Neuronal stem cell (in vitro differentiated cells): ENCODE measurements at regions not wholly inside any gene's neighbourhood (a gene's known extent, or its start where the extent isn't known, plus 50 kb on each side); places are given as distances from the start of the nearest gene placed in this dataset.

Source experiments
- DNase-seq: peaks from one replicate; pipeline ENCODE4 v3.0.0-alpha.2; 2013; ENCODE audit warnings: low spot score
- H2AFZ ChIP-seq: one replicate; pipeline ENCODE4 v1.6.1; 2013; ENCODE audit warnings: mild to moderate bottlenecking, low read length, inconsistent platforms
- H2AK5ac ChIP-seq: 2 replicates; pipeline ENCODE4 v1.6.1; 2013; ENCODE audit warnings: low read depth, mild to moderate bottlenecking, inconsistent platforms, low read length, moderate library complexity, mixed read lengths
- H2BK120ac ChIP-seq: 2 replicates; pipeline ENCODE4 v1.6.1; 2013; ENCODE audit warnings: low read depth, mild to moderate bottlenecking, inconsistent platforms, low read length, moderate library complexity, mixed read lengths
- H2BK12ac ChIP-seq: one replicate; pipeline ENCODE4 v1.6.1; 2013; ENCODE audit warnings: low read length, inconsistent platforms
- H2BK15ac ChIP-seq: 2 replicates; pipeline ENCODE4 v1.6.1; 2013; ENCODE audit warnings: mild to moderate bottlenecking, low read length, inconsistent platforms, mixed read lengths
- H2BK5ac ChIP-seq: one replicate; pipeline ENCODE4 v1.6.1; 2013; ENCODE audit warnings: inconsistent platforms, mild to moderate bottlenecking, low read length, moderate library complexity
- H3K14ac ChIP-seq: one replicate; pipeline ENCODE4 v1.6.1; 2013; ENCODE audit warnings: low read length, inconsistent platforms
- H3K18ac ChIP-seq: 2 replicates; pipeline ENCODE4 v1.6.1; 2013; ENCODE audit warnings: low read length, inconsistent platforms
- H3K23ac ChIP-seq: 2 replicates; pipeline ENCODE4 v1.6.1; 2013; ENCODE audit warnings: low read depth, mild to moderate bottlenecking, mixed read lengths, low read length, inconsistent platforms; ENCODE audit not compliant: poor library complexity
- H3K27ac ChIP-seq: replicated peaks from 3 replicates; pipeline ENCODE4 v1.5.1; 2013; ENCODE audit warnings: low read length, inconsistent platforms
- H3K27me3 ChIP-seq, 3 experiments: 2 replicates each; pipeline ENCODE4 v1.6.1; 2013; ENCODE audit warnings: low read length in 3 of 3, mild to moderate bottlenecking in 2 of 3, inconsistent platforms in 1 of 3, low read depth in 1 of 3, mixed read lengths in 1 of 3, moderate library complexity in 1 of 3; ENCODE audit not compliant: control insufficient read depth in 3 of 3, insufficient read depth in 3 of 3
- H3K36me3 ChIP-seq, 2 donors: replicated peaks in 1 of 2; 2 replicates each; pipeline ENCODE4 v1.6.1; 2013; ENCODE audit warnings: low read length in 2 of 2; ENCODE audit not compliant: control insufficient read depth in 2 of 2, insufficient read depth in 2 of 2
- H3K4ac ChIP-seq: 2 replicates; pipeline ENCODE4 v1.6.1; 2013; ENCODE audit warnings: inconsistent platforms, mild to moderate bottlenecking, low read length, moderate library complexity
- H3K4me1 ChIP-seq, 2 donors: 1 replicate in 1 of 2; 2 replicates in 1 of 2; pipeline ENCODE4 v1.6.1; 2013; ENCODE audit warnings: low read length in 2 of 2, low read depth in 1 of 2; ENCODE audit not compliant: control insufficient read depth in 2 of 2, insufficient read depth in 1 of 2
- H3K4me2 ChIP-seq: one replicate; pipeline ENCODE4 v1.6.1; 2013; ENCODE audit warnings: mild to moderate bottlenecking, low read length, inconsistent platforms; ENCODE audit not compliant: insufficient read depth, poor library complexity, severe bottlenecking
- H3K4me3 ChIP-seq, 2 donors: 2 replicates each; pipeline ENCODE4 v1.5.1; 2013; ENCODE audit warnings: low read length in 2 of 2, mild to moderate bottlenecking in 2 of 2, inconsistent platforms in 1 of 2, moderate library complexity in 1 of 2
- H3K79me1 ChIP-seq: one replicate; pipeline ENCODE4 v1.6.1; 2013; ENCODE audit warnings: low read depth, mild to moderate bottlenecking, inconsistent platforms, low read length, moderate library complexity
- H3K9ac ChIP-seq: one replicate; pipeline ENCODE4 v1.6.1; 2013; ENCODE audit warnings: mild to moderate bottlenecking, low read depth, low read length, inconsistent platforms; ENCODE audit not compliant: poor library complexity
- H3K9me3 ChIP-seq, 2 donors: replicated peaks in 1 of 2; 2 replicates each; pipeline versions ENCODE3 to v1.6.1; 2013; ENCODE audit warnings: low read length in 2 of 2, mild to moderate bottlenecking in 2 of 2, inconsistent platforms in 1 of 2, low read depth in 1 of 2, mixed read lengths in 1 of 2, moderate library complexity in 1 of 2; ENCODE audit not compliant: control insufficient read depth in 2 of 2, insufficient read depth in 1 of 2
- H4K8ac ChIP-seq: one replicate; pipeline ENCODE4 v1.6.1; 2013; ENCODE audit warnings: low read depth, mild to moderate bottlenecking, inconsistent platforms, low read length, moderate library complexity
- H4K91ac ChIP-seq: one replicate; pipeline ENCODE4 v1.6.1; 2013; ENCODE audit warnings: low read length, low read depth, mild to moderate bottlenecking, inconsistent platforms; ENCODE audit not compliant: poor library complexity
- WGBS, 2 donors: extraction: QIAGEN DNeasy Blood & Tissue Kit; methylation state at CpG; one replicate each; pipeline ENCODE4 v1.1.7; 2013; ENCODE audit warnings: missing lambda C conversion rate in 2 of 2, mixed read lengths in 1 of 2; ENCODE audit not compliant: insufficient read length in 2 of 2, insufficient replicate concordance in 1 of 2; ENCODE audit errors: extremely low coverage in 2 of 2; 5-methylcytosine and 5-hydroxymethylcytosine counted together

GRCh38 chr12:46110223-46110611, 119.8 kb upstream of the SCAF11 start:
- H3K23ac ChIP-seq = no peak overlapping the region
- peaks cover 0 to 3% of the 10 kb centered on the region in 2 donors for H3K4me1 ChIP-seq
- no peaks in the 10 kb centered on the region for H3K79me1 ChIP-seq
- no peak overlapping the region for H2BK120ac ChIP-seq
- H3K9me3 ChIP-seq = peaks cover 0 to 3% of the 10 kb centered on the region in 2 donors
- no peaks in the 10 kb centered on the region for H3K36me3 ChIP-seq
- H3K14ac ChIP-seq = no peak overlapping the region
- H2BK5ac ChIP-seq = no peak overlapping the region
- no peak overlapping the region for H3K4me2 ChIP-seq
- H3K18ac ChIP-seq = no peak overlapping the region
- no peak for DNase-seq
- H2BK12ac ChIP-seq = no peak overlapping the region
- H2AK5ac ChIP-seq = no peak overlapping the region
- WGBS, 2 donors = no CpG with 5 or more reads among the region's 1 CpG
- H3K9ac ChIP-seq = no peak overlapping the region
- no peak overlapping the region for H3K27ac ChIP-seq
- no peaks in the 10 kb centered on the region for H3K27me3 ChIP-seq
- no peak overlapping the region for H2AFZ ChIP-seq
- H4K8ac ChIP-seq = no peak overlapping the region
- no peak overlapping the region for H2BK15ac ChIP-seq
- no peak overlapping the region for H4K91ac ChIP-seq
- H3K4me3 ChIP-seq = no peak overlapping the region
- H3K4ac ChIP-seq = no peak overlapping the region

DNA sequence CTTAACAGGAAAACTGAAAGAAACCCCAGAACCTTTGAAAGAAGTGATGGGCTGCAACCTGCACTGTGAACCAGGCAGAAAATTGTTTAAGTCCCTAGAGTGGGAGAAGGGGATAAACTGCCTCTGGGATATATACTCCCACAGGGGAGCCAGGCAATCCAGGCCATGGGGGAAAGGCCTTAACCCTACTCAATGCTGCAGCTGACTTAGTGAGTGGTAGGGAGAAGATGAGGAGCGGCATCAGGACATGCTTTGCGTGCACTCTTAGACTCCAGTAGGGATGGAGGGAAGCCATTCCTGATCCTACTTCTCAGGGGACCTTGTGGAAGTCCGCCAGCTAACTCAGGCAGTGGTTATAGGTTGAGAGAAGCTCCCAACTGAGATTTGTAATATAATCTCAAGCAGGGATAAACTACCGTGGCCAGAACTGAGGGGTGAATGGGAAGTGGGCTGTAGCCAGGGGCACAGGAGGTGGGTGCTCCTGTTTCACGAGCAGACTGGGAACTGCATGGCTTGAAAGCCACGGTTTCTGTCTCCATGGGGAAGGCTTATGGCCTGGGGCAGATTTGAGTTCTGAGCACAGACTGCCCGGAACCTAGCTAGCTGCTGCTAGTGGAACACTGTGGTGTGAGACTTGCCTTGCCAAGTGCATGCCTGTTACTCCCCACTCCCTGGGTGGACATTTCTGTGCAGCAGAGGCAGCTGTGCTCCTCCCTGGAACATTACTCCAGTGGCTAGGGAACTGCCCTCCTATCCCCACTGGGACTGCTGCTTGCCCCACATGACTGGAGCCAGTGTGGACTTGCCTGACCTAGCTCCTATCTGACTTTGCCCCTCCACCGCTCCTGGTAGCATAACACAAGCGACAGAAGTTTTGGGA, 119.2 kb upstream of the SCAF11 start:
- H3K4me2 ChIP-seq = no peak overlapping the region
- no peak overlapping the region for H4K91ac ChIP-seq
- H2BK15ac ChIP-seq = no peak overlapping the region
- H3K18ac ChIP-seq = peak overlapping the region; percentile 36
- no peak overlapping the region for H4K8ac ChIP-seq
- H2BK120ac ChIP-seq = no peak overlapping the region
- peaks cover 0 to 3% of the 10 kb centered on the region in 2 donors for H3K4me1 ChIP-seq
- DNase-seq = no peak
- no peaks in the 10 kb centered on the region for H3K36me3 ChIP-seq
- peaks cover 0 to 3% of the 10 kb centered on the region in 2 donors for H3K9me3 ChIP-seq
- H2BK12ac ChIP-seq = no peak overlapping the region
- WGBS, 2 donors = no CpG with 5 or more reads among the region's 9 CpGs
- H2AFZ ChIP-seq = peak overlapping the region; percentile 7
- H3K9ac ChIP-seq = no peak overlapping the region
- H3K79me1 ChIP-seq = no peaks in the 10 kb centered on the region
- H3K14ac ChIP-seq = no peak overlapping the region
- H3K4me3 ChIP-seq = no peak overlapping the region
- no peak overlapping the region for H2BK5ac ChIP-seq
- H2AK5ac ChIP-seq = no peak overlapping the region
- no peak overlapping the region for H3K27ac ChIP-seq
- no peaks in the 10 kb centered on the region for H3K27me3 ChIP-seq
- H3K23ac ChIP-seq = no peak overlapping the region
- H3K4ac ChIP-seq = no peak overlapping the region

GRCh38 chr12:46108721-46109120, 118.3 kb upstream of the SCAF11 start:
- no peak overlapping the region for H3K23ac ChIP-seq
- H3K36me3 ChIP-seq = no peaks in the 10 kb centered on the region
- H3K9ac ChIP-seq = no peak overlapping the region
- peaks cover 0 to 3% of the 10 kb centered on the region in 2 donors for H3K9me3 ChIP-seq
- H3K4me2 ChIP-seq = no peak overlapping the region
- no peak overlapping the region for H4K8ac ChIP-seq
- no peak overlapping the region for H3K14ac ChIP-seq
- H2BK15ac ChIP-seq = no peak overlapping the region
- no peak overlapping the region for H2BK120ac ChIP-seq
- H2BK5ac ChIP-seq = no peak overlapping the region
- no peak overlapping the region for H3K18ac ChIP-seq
- H3K27ac ChIP-seq = no peak overlapping the region
- H2AK5ac ChIP-seq = no peak overlapping the region
- H3K79me1 ChIP-seq = no peaks in the 10 kb centered on the region
- DNase-seq = no peak
- H3K4me1 ChIP-seq = peaks cover 0 to 3% of the 10 kb centered on the region in 2 donors
- no peak overlapping the region for H3K4ac ChIP-seq
- no peak overlapping the region for H3K4me3 ChIP-seq
- no peak overlapping the region for H2BK12ac ChIP-seq
- H4K91ac ChIP-seq = no peak overlapping the region
- WGBS, 2 donors = no CpG with 5 or more reads among the region's 1 CpG
- H3K27me3 ChIP-seq = no peaks in the 10 kb centered on the region
- peak overlapping the region; percentile 7 for H2AFZ ChIP-seq

GRCh38 chr12:46107591-46107990, 117.2 kb upstream of the SCAF11 start:
- no peaks in the 10 kb centered on the region for H3K36me3 ChIP-seq
- peaks cover 0 to 3% of the 10 kb centered on the region in 2 donors for H3K4me1 ChIP-seq
- DNase-seq = no peak
- H2BK5ac ChIP-seq = no peak overlapping the region
- H3K4me3 ChIP-seq = no peak overlapping the region
- no peak overlapping the region for H3K18ac ChIP-seq
- no peak overlapping the region for H3K4ac ChIP-seq
- no peak overlapping the region for H3K23ac ChIP-seq
- H3K9ac ChIP-seq = no peak overlapping the region
- no peak overlapping the region for H2BK12ac ChIP-seq
- no peak overlapping the region for H4K91ac ChIP-seq
- H2BK15ac ChIP-seq = no peak overlapping the region
- no peak overlapping the region for H3K14ac ChIP-seq
- H3K27me3 ChIP-seq = no peaks in the 10 kb centered on the region
- no CpG with 5 or more reads among the region's 2 CpGs for WGBS, 2 donors
- H3K9me3 ChIP-seq = peaks cover 0 to 3% of the 10 kb centered on the region in 2 donors
- no peak overlapping the region for H4K8ac ChIP-seq
- H3K79me1 ChIP-seq = no peaks in the 10 kb centered on the region
- H2AFZ ChIP-seq = no peak overlapping the region
- H2BK120ac ChIP-seq = no peak overlapping the region
- H3K27ac ChIP-seq = no peak overlapping the region
- H2AK5ac ChIP-seq = no peak overlapping the region
- no peak overlapping the region for H3K4me2 ChIP-seq
